Cardiac muscle cell (in vitro differentiated cells and primary cell): ENCODE measurements at regions not wholly inside any gene's neighbourhood (a gene's known extent, or its start where the extent isn't known, plus 50 kb on each side); places are given as distances from the start of the nearest gene placed in this dataset.

Source experiments
- DNase-seq, 2 donors: peaks; one replicate each; pipeline versions ENCODE4 v3.0.0 to v3.0.0-alpha.2; 2010 to 2017; ENCODE audit warnings: low read depth in 1 of 2, low spot score in 1 of 2
- H3K27ac ChIP-seq: fragments of 200-600 bp; sonication (generic); 2 replicates; pipeline ENCODE4 v1.5.1; 2016
- H3K27me3 ChIP-seq: fragments of 200-600 bp; sonication (generic); 2 replicates; pipeline ENCODE4 v1.6.0; 2016; ENCODE audit warnings: control low read depth
- H3K36me3 ChIP-seq: fragments of 200-600 bp; sonication (generic); 2 replicates; pipeline ENCODE4 v1.5.1; 2016; ENCODE audit warnings: control low read depth
- H3K4me1 ChIP-seq: fragments of 200-600 bp; sonication (generic); 2 replicates; pipeline ENCODE4 v1.8.1; 2017; ENCODE audit warnings: low read depth, mild to moderate bottlenecking, mixed run types
- H3K4me3 ChIP-seq: fragments of 200-600 bp; sonication (generic); 2 replicates; pipeline ENCODE4 v1.5.1; 2016; ENCODE audit warnings: mild to moderate bottlenecking
- H3K9me3 ChIP-seq: fragments of 200-600 bp; sonication (generic); 2 replicates; pipeline ENCODE4 v1.5.1; 2017; ENCODE audit warnings: low read depth, mild to moderate bottlenecking, control low read depth
- CTCF ChIP-seq: IDR thresholded peaks from 2 replicates; pipeline ENCODE4 v1.5.1; 2012; ENCODE audit warnings: low read depth, mild to moderate bottlenecking, low read length

GRCh38 chr18:78903436-78904178 is 76.0 kb upstream of the SALL3 start:
- Histone ChIP-seq H3K27ac (no peak overlapping the region), H3K4me3 (no peak overlapping the region), H3K36me3 (no peaks in the 10 kb centered on the region), H3K4me1 (no peaks in the 10 kb centered on the region), H3K27me3 (no peaks in the 10 kb centered on the region), H3K9me3 (no peaks in the 10 kb centered on the region)
- TF ChIP-seq CTCF, result no peak
- no peak for DNase-seq

- no peak for DNase-seq
- no peak for TF ChIP-seq CTCF
- H3K4me3 ChIP-seq, result no peak overlapping the region
- no peaks in the 10 kb centered on the region for H3K36me3 ChIP-seq
- no peaks in the 10 kb centered on the region for H3K27me3 ChIP-seq
- no peaks in the 10 kb centered on the region for H3K4me1 ChIP-seq
- no peak overlapping the region for H3K27ac ChIP-seq
- no peaks in the 10 kb centered on the region for H3K9me3 ChIP-seq
Measured at GRCh38 chr18:78904179-78904531, 75.5 kb upstream of the SALL3 start.

- no peaks in the 10 kb centered on the region for H3K27me3 ChIP-seq
- TF ChIP-seq CTCF, result no peak
- H3K4me1 ChIP-seq, result no peaks in the 10 kb centered on the region
- no peak overlapping the region for H3K27ac ChIP-seq
- H3K4me3 ChIP-seq, result no peak overlapping the region
- DNase-seq, result no peak
- no peaks in the 10 kb centered on the region for H3K9me3 ChIP-seq
- H3K36me3 ChIP-seq, result no peaks in the 10 kb centered on the region
Measured at GRCh38 chr18:78905334-78905733, 74.3 kb upstream of the SALL3 start.

- Histone ChIP-seq H3K4me3 (no peak overlapping the region), H3K36me3 (no peaks in the 10 kb centered on the region), H3K4me1 (no peaks in the 10 kb centered on the region), H3K9me3 (no peaks in the 10 kb centered on the region), H3K27me3 (no peaks in the 10 kb centered on the region), H3K27ac (no peak overlapping the region)
- no peak for TF ChIP-seq CTCF
- DNase-seq, result no peak
Measured at GRCh38 chr18:78906066-78906465, 73.6 kb upstream of the SALL3 start.

- no peak for TF ChIP-seq CTCF
- Histone ChIP-seq H3K36me3 (no peaks in the 10 kb centered on the region), H3K9me3 (no peaks in the 10 kb centered on the region), H3K27me3 (no peaks in the 10 kb centered on the region), H3K4me1 (no peaks in the 10 kb centered on the region), H3K4me3 (no peak overlapping the region), H3K27ac (no peak overlapping the region)
- no peak for DNase-seq
Measured at GRCh38 chr18:78908462-78909260, 71.0 kb upstream of the SALL3 start.
